Rectal smooth muscle tissue (tissue), 1 donor: ENCODE measurements at regions not wholly inside any gene's neighbourhood (a gene's known extent, or its start where the extent isn't known, plus 50 kb on each side); places are given as distances from the start of the nearest gene placed in this dataset.

Experiments used
- H3K27ac ChIP-seq: one replicate; pipeline ENCODE4 v1.7.0; 2013; ENCODE audit warnings: low read depth, low read length, inconsistent platforms
- H3K27me3 ChIP-seq: one replicate; pipeline ENCODE4 v1.7.0; 2013; ENCODE audit warnings: low read length; ENCODE audit not compliant: control insufficient read depth, insufficient read depth
- H3K36me3 ChIP-seq: one replicate; pipeline ENCODE4 v1.7.0; 2013; ENCODE audit warnings: low read length; ENCODE audit not compliant: control insufficient read depth, insufficient read depth
- H3K4me1 ChIP-seq: one replicate; pipeline ENCODE4 v1.7.0; 2013; ENCODE audit warnings: low read length; ENCODE audit not compliant: control insufficient read depth, insufficient read depth
- H3K4me3 ChIP-seq: one replicate; pipeline ENCODE4 v1.7.0; 2013; ENCODE audit warnings: low read length
- H3K9ac ChIP-seq: one replicate; pipeline ENCODE4 v1.7.0; 2013; ENCODE audit warnings: low read length

- H3K4me1 ChIP-seq = no peaks in the 10 kb centered on the region
- no peaks in the 10 kb centered on the region for H3K36me3 ChIP-seq
- H3K27ac ChIP-seq = no peak overlapping the region
- H3K4me3 ChIP-seq = no peak overlapping the region
- H3K27me3 ChIP-seq = no peaks in the 10 kb centered on the region
- no peak overlapping the region for H3K9ac ChIP-seq
These were observed 242.8 kb upstream of the HNRNPA3 start for GRCh38 chr2:176969642-176970359.

GRCh38 chr2:176976736-176977685 is 235.6 kb upstream of the HNRNPA3 start:
- H3K27ac ChIP-seq = no peak overlapping the region
- H3K9ac ChIP-seq = no peak overlapping the region
- H3K4me3 ChIP-seq = no peak overlapping the region
- no peaks in the 10 kb centered on the region for H3K4me1 ChIP-seq
- no peaks in the 10 kb centered on the region for H3K36me3 ChIP-seq
- H3K27me3 ChIP-seq = no peaks in the 10 kb centered on the region

- Histone ChIP-seq H3K4me3 (no peak overlapping the region), H3K9ac (no peak overlapping the region), H3K36me3 (no peaks in the 10 kb centered on the region), H3K4me1 (no peaks in the 10 kb centered on the region), H3K27ac (no peak overlapping the region), H3K27me3 (no peaks in the 10 kb centered on the region)
These were observed 233.7 kb upstream of the HNRNPA3 start for GRCh38 chr2:176978921-176979320.

GRCh38 chr2:176979981-176980710 is 232.4 kb upstream of the HNRNPA3 start:
- H3K36me3 ChIP-seq = no peaks in the 10 kb centered on the region
- H3K4me1 ChIP-seq = no peaks in the 10 kb centered on the region
- no peak overlapping the region for H3K27ac ChIP-seq
- no peak overlapping the region for H3K4me3 ChIP-seq
- H3K9ac ChIP-seq = no peak overlapping the region
- no peaks in the 10 kb centered on the region for H3K27me3 ChIP-seq

GRCh38 chr2:176984987-176985386 is 227.6 kb upstream of the HNRNPA3 start:
- no peaks in the 10 kb centered on the region for H3K27me3 ChIP-seq
- H3K27ac ChIP-seq = no peak overlapping the region
- H3K4me1 ChIP-seq = no peaks in the 10 kb centered on the region
- no peaks in the 10 kb centered on the region for H3K36me3 ChIP-seq
- no peak overlapping the region for H3K4me3 ChIP-seq
- no peak overlapping the region for H3K9ac ChIP-seq

- H3K4me3 ChIP-seq = no peak overlapping the region
- H3K9ac ChIP-seq = no peak overlapping the region
- H3K4me1 ChIP-seq = no peaks in the 10 kb centered on the region
- no peaks in the 10 kb centered on the region for H3K27me3 ChIP-seq
- H3K27ac ChIP-seq = no peak overlapping the region
- no peaks in the 10 kb centered on the region for H3K36me3 ChIP-seq
These were observed 226.7 kb upstream of the HNRNPA3 start for GRCh38 chr2:176985871-176986270.

- Histone ChIP-seq H3K4me3 (no peak overlapping the region), H3K27me3 (no peaks in the 10 kb centered on the region)
These were observed 226.1 kb upstream of the HNRNPA3 start for GRCh38 chr2:176986487-176986886.

GRCh38 chr2:176991411-176991810 is 221.2 kb upstream of the HNRNPA3 start:
- no peaks in the 10 kb centered on the region for H3K4me1 ChIP-seq
- no peaks in the 10 kb centered on the region for H3K27me3 ChIP-seq
- no peak overlapping the region for H3K4me3 ChIP-seq
- H3K9ac ChIP-seq = no peak overlapping the region
- no peak overlapping the region for H3K27ac ChIP-seq
- no peaks in the 10 kb centered on the region for H3K36me3 ChIP-seq

More at GRCh38 chr2:176986487-176986886, 226.1 kb upstream of the HNRNPA3 start:
- Histone ChIP-seq H3K4me1 (no peaks in the 10 kb centered on the region), H3K36me3 (no peaks in the 10 kb centered on the region), H3K9ac (no peak overlapping the region), H3K27ac (no peak overlapping the region)

GRCh38 chr2:176997074-176997791 is 215.4 kb upstream of the HNRNPA3 start:
- H3K27ac ChIP-seq = no peak overlapping the region
- no peaks in the 10 kb centered on the region for H3K4me1 ChIP-seq
- H3K9ac ChIP-seq = no peak overlapping the region
- no peaks in the 10 kb centered on the region for H3K27me3 ChIP-seq
- H3K36me3 ChIP-seq = no peaks in the 10 kb centered on the region
- H3K4me3 ChIP-seq = no peak overlapping the region

- Histone ChIP-seq H3K36me3 (no peaks in the 10 kb centered on the region), H3K9ac (no peak overlapping the region), H3K27me3 (no peaks in the 10 kb centered on the region), H3K4me1 (no peaks in the 10 kb centered on the region), H3K27ac (no peak overlapping the region), H3K4me3 (no peak overlapping the region)
These were observed 214.8 kb upstream of the HNRNPA3 start for GRCh38 chr2:176997792-176998169.

GRCh38 chr2:176999301-176999700 is 213.3 kb upstream of the HNRNPA3 start:
- Histone ChIP-seq H3K27ac (no peak overlapping the region), H3K27me3 (no peaks in the 10 kb centered on the region), H3K36me3 (no peaks in the 10 kb centered on the region), H3K4me3 (no peak overlapping the region), H3K9ac (no peak overlapping the region), H3K4me1 (no peaks in the 10 kb centered on the region)
